Coronary artery (tissue), 2 donors: ENCODE measurements at regions not wholly inside any gene's neighbourhood (a gene's known extent, or its start where the extent isn't known, plus 50 kb on each side); places are given as distances from the start of the nearest gene placed in this dataset.

Experiments
- DNase-seq: peaks from one replicate; pipeline ENCODE4 v3.0.0-alpha.2; 2017; ENCODE audit warnings: low spot score
- H3K27ac ChIP-seq, 2 donors: fragments of 200-600 bp; sonication (generic); one replicate each; pipeline ENCODE4 v1.5.1; 2016 to 2019
- H3K4me3 ChIP-seq: fragments of 200-600 bp; sonication (generic); 2 replicates; pipeline ENCODE4 v1.5.1; 2016; ENCODE audit warnings: mild to moderate bottlenecking, moderate library complexity
- TF ChIP-seq, protein P1 (sequence below): fragments of 200-600 bp; sonication (generic); IDR thresholded peaks from one replicate; pipeline ENCODE4 v1.5.1; 2019; ENCODE audit warnings: antibody characterized with exemption

GRCh38 chr16:73301984-73302383 lies 254.1 kb upstream of the ZFHX3 start:
- no peak overlapping the region for H3K4me3 ChIP-seq
- TF ChIP-seq, protein P1, sequence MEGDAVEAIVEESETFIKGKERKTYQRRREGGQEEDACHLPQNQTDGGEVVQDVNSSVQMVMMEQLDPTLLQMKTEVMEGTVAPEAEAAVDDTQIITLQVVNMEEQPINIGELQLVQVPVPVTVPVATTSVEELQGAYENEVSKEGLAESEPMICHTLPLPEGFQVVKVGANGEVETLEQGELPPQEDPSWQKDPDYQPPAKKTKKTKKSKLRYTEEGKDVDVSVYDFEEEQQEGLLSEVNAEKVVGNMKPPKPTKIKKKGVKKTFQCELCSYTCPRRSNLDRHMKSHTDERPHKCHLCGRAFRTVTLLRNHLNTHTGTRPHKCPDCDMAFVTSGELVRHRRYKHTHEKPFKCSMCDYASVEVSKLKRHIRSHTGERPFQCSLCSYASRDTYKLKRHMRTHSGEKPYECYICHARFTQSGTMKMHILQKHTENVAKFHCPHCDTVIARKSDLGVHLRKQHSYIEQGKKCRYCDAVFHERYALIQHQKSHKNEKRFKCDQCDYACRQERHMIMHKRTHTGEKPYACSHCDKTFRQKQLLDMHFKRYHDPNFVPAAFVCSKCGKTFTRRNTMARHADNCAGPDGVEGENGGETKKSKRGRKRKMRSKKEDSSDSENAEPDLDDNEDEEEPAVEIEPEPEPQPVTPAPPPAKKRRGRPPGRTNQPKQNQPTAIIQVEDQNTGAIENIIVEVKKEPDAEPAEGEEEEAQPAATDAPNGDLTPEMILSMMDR = no peak
- H3K27ac ChIP-seq = no peak overlapping the region
- DNase-seq = no peak

GRCh38 chr16:73299346-73299745 lies 251.4 kb upstream of the ZFHX3 start:
- TF ChIP-seq, protein P1 = no peak
- DNase-seq = no peak
- no peak overlapping the region for H3K4me3 ChIP-seq
- H3K27ac ChIP-seq = no peak overlapping the region

GRCh38 chr16:73298562-73298961 lies 250.6 kb upstream of the ZFHX3 start:
- TF ChIP-seq, protein P1 = no peak
- Histone ChIP-seq H3K27ac (no peak overlapping the region), H3K4me3 (no peak overlapping the region)
- no peak for DNase-seq

DNA sequence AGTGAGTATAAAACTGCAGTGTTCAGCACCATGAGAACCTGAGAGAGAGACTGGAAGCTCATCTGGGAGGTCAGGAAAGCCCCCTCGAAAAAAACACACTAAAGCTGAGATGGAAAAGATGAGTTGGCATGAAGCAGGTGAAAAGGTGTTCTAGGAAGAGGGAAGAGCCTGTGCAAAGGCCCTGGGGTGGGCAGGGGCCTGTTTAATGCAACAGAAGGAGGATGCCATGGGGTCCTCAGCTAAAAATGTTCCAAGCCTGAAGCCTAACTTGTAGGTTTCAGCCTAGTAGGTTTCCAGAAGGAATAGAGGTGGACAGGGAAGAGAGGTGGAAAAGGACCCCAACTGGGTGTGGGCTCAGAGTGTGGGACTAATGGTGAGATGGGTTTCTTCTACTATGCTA lies 242.3 kb upstream of the ZFHX3 start:
- H3K27ac ChIP-seq = no peak overlapping the region
- no peak for DNase-seq
- no peak overlapping the region for H3K4me3 ChIP-seq
- TF ChIP-seq, protein P1 = no peak

GRCh38 chr16:73289232-73289631 lies 241.3 kb upstream of the ZFHX3 start:
- DNase-seq = no peak
- TF ChIP-seq, protein P1 = no peak

DNA sequence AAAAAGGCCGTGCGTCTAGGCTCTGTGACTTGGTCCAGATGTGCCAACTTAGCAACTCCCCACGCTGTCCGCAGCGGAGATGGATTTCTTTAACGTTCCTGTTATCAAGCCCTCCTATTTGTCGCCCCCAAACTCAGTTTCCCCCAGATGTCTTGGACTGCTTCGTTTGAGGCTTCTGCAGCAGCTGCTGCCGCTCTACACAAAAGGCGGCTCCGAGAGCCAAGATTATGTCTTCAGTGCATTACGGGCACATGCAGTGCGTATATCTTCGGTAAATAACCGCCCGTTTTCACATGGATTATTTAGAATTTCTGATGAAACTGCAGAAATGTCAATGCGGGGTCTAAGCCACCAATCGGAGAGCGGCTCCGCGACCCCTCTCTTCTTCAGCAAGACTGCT lies 240.6 kb upstream of the ZFHX3 start:
- DNase-seq = no peak
- no peak overlapping the region for H3K27ac ChIP-seq
- TF ChIP-seq, protein P1 = no peak
- H3K4me3 ChIP-seq = no peak overlapping the region

More at GRCh38 chr16:73289232-73289631, 241.3 kb upstream of the ZFHX3 start:
- no peak overlapping the region for H3K4me3 ChIP-seq
- H3K27ac ChIP-seq = no peak overlapping the region

GRCh38 chr16:73287859-73288405 lies 240.0 kb upstream of the ZFHX3 start:
- Histone ChIP-seq H3K4me3 (no peak overlapping the region), H3K27ac (no peak overlapping the region)
- DNase-seq = no peak
- TF ChIP-seq, protein P1 = no peak
